Neutrophil (primary cell): ENCODE measurements at regions not wholly inside any gene's neighbourhood (a gene's known extent, or its start where the extent isn't known, plus 50 kb on each side); places are given as distances from the start of the nearest gene placed in this dataset.

Experiments used
- H3K27ac ChIP-seq: fragments of 200-600 bp; sonication (generic); 2 replicates; pipeline ENCODE4 v1.5.1; 2016; ENCODE audit warnings: mild to moderate bottlenecking, moderate library complexity
- H3K27me3 ChIP-seq: fragments of 200-600 bp; sonication (generic); 2 replicates; pipeline ENCODE4 v1.6.0; 2016; ENCODE audit warnings: mild to moderate bottlenecking
- H3K36me3 ChIP-seq: fragments of 200-600 bp; sonication (generic); 2 replicates; pipeline ENCODE4 v1.5.1; 2017
- H3K4me1 ChIP-seq, 2 experiments: fragments of 200-600 bp in 1 of 2; sonication (generic) in 1 of 2; 1 replicate in 1 of 2; 2 replicates in 1 of 2; pipeline versions ENCODE4 v1.5.1 to v1.6.1; 2013 to 2016; ENCODE audit warnings: low read depth in 1 of 2, low read length in 1 of 2, mild to moderate bottlenecking in 1 of 2, moderate library complexity in 1 of 2; ENCODE audit not compliant: control insufficient read depth in 1 of 2, insufficient read depth in 1 of 2
- H3K4me3 ChIP-seq, 2 experiments: fragments of 200-600 bp in 1 of 2; sonication (generic) in 1 of 2; 1 replicate in 1 of 2; 2 replicates in 1 of 2; pipeline ENCODE4 v1.5.1; 2013 to 2016; ENCODE audit warnings: low read depth in 1 of 2, low read length in 1 of 2, mild to moderate bottlenecking in 1 of 2, moderate library complexity in 1 of 2
- H3K9me3 ChIP-seq: fragments of 200-600 bp; sonication (generic); 2 replicates; pipeline ENCODE4 v1.5.1; 2016
- TF ChIP-seq, protein P1 (sequence below): fragments of 200-600 bp; sonication (generic); IDR thresholded peaks from 2 replicates; pipeline ENCODE4 v1.5.1; 2016; ENCODE audit warnings: antibody characterized with exemption

DNA sequence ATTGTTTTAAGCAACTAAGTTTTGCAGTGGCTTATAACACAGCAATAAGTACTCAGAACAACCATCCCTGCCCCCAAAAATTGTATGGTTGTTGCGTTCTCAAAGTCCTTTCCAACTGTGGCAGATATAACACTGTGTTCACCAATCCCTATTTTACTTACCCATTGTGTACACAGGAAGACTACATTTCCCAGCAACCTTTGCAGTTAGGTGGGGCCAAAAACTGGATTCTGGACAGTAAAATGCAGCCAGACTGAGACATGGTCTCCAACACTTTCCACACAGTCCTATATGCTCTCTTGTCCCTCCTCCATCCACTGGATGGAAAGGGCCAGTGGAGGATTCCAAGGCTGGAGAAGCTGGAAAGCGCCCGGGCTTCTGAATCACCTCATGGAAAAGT, 523.6 kb downstream of the BCOR start:
- TF ChIP-seq, protein P1, sequence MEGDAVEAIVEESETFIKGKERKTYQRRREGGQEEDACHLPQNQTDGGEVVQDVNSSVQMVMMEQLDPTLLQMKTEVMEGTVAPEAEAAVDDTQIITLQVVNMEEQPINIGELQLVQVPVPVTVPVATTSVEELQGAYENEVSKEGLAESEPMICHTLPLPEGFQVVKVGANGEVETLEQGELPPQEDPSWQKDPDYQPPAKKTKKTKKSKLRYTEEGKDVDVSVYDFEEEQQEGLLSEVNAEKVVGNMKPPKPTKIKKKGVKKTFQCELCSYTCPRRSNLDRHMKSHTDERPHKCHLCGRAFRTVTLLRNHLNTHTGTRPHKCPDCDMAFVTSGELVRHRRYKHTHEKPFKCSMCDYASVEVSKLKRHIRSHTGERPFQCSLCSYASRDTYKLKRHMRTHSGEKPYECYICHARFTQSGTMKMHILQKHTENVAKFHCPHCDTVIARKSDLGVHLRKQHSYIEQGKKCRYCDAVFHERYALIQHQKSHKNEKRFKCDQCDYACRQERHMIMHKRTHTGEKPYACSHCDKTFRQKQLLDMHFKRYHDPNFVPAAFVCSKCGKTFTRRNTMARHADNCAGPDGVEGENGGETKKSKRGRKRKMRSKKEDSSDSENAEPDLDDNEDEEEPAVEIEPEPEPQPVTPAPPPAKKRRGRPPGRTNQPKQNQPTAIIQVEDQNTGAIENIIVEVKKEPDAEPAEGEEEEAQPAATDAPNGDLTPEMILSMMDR = no peak
- H3K27me3 ChIP-seq = peaks cover 12% of the 10 kb centered on the region
- no peak overlapping the region for H3K4me3 ChIP-seq
- H3K27ac ChIP-seq = no peak overlapping the region
- no peaks in the 10 kb centered on the region for H3K4me1 ChIP-seq
- no peaks in the 10 kb centered on the region for H3K9me3 ChIP-seq
- H3K36me3 ChIP-seq = no peaks in the 10 kb centered on the region

DNA sequence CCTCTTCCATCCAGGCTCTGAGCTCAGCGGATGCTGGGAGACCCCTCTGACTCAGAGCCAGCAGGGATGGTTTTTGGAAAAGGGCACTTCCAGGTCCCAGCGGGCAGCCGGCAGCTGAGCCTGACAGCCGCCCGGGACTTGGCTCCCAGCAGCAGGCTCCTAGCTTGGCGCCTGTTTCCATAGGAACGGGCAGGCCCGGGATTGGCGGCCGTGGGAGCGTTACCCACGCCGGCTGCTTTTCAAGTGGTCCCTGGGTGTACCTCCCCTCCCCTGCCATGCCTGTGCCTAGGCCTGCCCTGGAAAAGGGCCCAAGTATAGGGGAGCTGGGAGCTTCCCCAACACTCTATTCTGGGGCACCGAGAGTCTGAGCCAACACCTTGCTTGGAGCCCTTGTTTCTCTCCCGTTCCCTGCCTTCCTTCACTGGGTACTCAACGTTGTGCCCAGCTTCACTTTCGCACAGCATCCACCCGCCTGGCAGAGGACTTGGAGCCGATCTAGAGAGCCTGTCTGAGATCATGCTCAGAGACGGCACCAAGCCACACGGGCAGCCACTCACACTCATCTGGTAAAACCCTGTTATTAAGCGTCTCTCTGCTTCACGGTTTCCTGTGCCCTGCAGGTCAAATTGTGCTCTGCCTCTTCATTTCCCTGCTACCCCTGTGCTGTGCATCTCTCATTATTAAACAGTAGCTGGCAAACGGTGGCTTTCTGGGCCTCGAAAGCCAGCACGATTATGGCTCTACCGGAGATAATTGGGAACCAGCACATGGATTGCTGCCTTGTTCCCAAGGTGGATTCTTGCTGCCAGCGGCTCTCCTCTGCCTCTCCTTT, 521.5 kb downstream of the BCOR start:
- Histone ChIP-seq H3K4me3 (no peak overlapping the region), H3K27ac (no peak overlapping the region), H3K27me3 (peaks cover 12% of the 10 kb centered on the region), H3K36me3 (no peaks in the 10 kb centered on the region), H3K4me1 (no peaks in the 10 kb centered on the region), H3K9me3 (no peaks in the 10 kb centered on the region)
- TF ChIP-seq, protein P1 = no peak

DNA sequence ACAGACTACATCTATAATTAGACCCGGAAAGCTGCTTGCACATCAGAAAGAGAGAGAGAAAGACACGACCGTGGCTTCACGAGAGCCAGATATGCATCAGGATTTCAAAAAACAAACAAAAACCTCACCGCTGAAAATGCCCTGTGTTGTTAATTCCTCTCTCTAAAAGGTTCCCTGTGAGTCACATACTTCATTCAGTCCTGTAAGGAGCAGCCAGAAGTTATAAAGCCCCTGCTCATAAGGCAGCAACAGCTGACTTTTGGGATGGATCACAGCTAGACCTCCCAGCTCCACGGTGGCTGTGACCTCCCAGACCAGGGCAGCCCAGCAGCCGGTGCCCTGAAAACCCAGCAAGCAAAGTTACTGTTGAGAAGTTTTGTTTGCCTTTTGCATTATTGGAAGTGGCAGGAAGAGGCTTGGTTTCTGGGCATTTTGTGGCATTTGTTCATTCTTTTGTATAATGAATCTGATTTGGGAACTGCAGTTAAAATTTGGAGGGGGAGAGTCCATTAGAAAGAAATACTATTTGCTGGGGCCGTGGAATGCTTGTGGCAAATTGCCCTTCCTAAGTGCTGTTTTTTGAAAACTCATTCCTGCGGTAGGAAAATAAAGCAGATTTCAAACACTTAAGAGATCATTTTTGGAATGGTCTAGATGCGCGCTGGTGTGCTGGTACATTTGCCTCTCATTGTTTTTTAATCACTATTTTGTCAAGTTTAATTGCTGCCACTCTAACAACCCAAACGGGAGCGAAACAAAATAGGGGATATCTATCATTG, 520.4 kb downstream of the BCOR start:
- peaks cover 12% of the 10 kb centered on the region for H3K27me3 ChIP-seq
- no peak overlapping the region for H3K4me3 ChIP-seq
- no peaks in the 10 kb centered on the region for H3K4me1 ChIP-seq
- H3K27ac ChIP-seq = no peak overlapping the region
- TF ChIP-seq, protein P1 = no peak
- no peaks in the 10 kb centered on the region for H3K36me3 ChIP-seq
- H3K9me3 ChIP-seq = no peaks in the 10 kb centered on the region

DNA sequence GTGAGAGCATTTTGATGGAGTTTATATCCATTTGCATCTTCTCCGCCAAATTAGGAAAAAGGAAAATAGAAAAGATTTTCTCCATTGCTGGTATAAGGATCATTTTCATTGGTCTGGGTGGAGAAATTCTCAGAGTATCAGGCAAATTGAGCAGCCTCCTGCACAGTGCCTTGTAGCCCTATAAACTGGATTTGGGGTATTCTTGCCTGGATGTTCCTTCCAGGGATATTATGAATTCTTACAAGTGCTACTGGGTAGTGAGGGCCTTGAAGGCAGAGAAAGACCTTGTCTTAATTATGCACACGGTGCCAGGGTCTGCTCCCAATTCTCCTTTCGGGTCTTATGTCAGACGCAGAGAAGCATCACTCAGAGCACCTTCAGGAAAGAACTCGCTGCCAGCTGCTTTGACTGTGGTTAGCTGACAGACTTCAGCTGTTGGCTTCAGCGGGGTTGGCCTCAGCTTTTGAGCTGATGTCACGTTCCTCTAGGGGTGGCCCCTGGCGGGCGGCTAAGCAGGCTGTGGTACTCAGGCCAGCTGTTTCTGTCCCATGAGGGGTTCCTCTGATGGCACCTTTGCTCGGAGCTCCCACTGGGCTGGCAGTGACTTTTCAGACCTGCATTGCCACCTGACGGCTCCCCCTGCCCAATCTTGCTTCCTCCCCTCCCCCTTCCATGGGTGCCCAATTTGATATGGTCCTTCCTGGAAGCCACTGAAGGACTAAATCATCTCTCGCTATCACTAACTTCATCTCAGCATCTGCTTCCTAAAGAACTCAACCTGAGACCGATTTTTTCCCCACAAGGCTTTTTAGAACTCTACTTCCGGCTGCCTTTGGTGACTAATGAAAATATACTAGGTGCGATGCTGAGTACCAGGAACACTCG, 519.5 kb downstream of the BCOR start:
- H3K4me3 ChIP-seq = no peak overlapping the region
- TF ChIP-seq, protein P1 = no peak
- peaks cover 12% of the 10 kb centered on the region for H3K27me3 ChIP-seq
- H3K27ac ChIP-seq = no peak overlapping the region
- H3K9me3 ChIP-seq = no peaks in the 10 kb centered on the region
- H3K4me1 ChIP-seq = no peaks in the 10 kb centered on the region
- no peaks in the 10 kb centered on the region for H3K36me3 ChIP-seq

DNA sequence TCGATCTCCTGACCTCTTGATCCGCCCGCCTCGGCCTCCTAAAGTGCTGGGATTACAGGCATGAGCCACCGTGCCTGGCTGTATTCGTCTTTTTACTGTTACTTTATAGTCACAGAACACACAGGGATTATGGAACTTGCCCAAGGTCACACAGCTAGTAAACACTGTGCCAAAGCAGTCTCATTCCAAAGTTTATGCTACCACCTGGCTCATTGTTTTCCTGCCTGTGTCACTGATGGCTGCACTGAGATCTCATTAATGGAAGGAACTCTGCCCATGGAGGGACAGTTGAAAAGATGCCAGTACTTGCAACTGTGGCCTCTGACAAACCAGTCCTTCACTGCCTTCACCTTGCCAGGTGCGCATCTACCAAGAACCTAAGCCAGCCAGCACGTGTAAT, 517.7 kb downstream of the BCOR start:
- Histone ChIP-seq H3K36me3 (no peaks in the 10 kb centered on the region), H3K9me3 (no peaks in the 10 kb centered on the region), H3K27me3 (peaks cover 12% of the 10 kb centered on the region), H3K4me3 (no peak overlapping the region), H3K27ac (no peak overlapping the region), H3K4me1 (no peaks in the 10 kb centered on the region)
- TF ChIP-seq, protein P1 = no peak
